ENCODE measurements at regions not wholly inside any gene's neighbourhood (a gene's known extent, or its start where the extent isn't known, plus 50 kb on each side); places are given as distances from the start of the nearest gene placed in this dataset.

- DNase-seq (ENCODE audit: low spot score), result no peak
These were observed 862.7 kb upstream of the MAP3K7 start for GRCh38 chr6:91449539-91449938.

- no peak for DNase-seq (ENCODE audit: low spot score)
These were observed 860.8 kb upstream of the MAP3K7 start for GRCh38 chr6:91447530-91448254.

GRCh38 chr6:91447081-91447480, 860.2 kb upstream of the MAP3K7 start:
- DNase-seq (ENCODE audit: low spot score), result no peak

GRCh38 chr6:91443405-91443804, 856.5 kb upstream of the MAP3K7 start:
- no peak for DNase-seq (ENCODE audit: low spot score)

- no peak for DNase-seq (ENCODE audit: low spot score)
These were observed 855.5 kb upstream of the MAP3K7 start for GRCh38 chr6:91442342-91442741.

GRCh38 chr6:91438570-91438969, 851.7 kb upstream of the MAP3K7 start:
- DNase-seq (ENCODE audit: low spot score), result no peak

GRCh38 chr6:91437315-91437729, 850.5 kb upstream of the MAP3K7 start:
- DNase-seq (ENCODE audit: low spot score), result no peak

GRCh38 chr6:91436448-91436847, 849.6 kb upstream of the MAP3K7 start:
- no peak for DNase-seq (ENCODE audit: low spot score)

GRCh38 chr6:91435630-91436029, 848.8 kb upstream of the MAP3K7 start:
- no peak for DNase-seq (ENCODE audit: low spot score)

- DNase-seq (ENCODE audit: low spot score), result no peak
These were observed 847.7 kb upstream of the MAP3K7 start for GRCh38 chr6:91434576-91434975.

- DNase-seq (ENCODE audit: low spot score), result no peak
These were observed 847.0 kb upstream of the MAP3K7 start for GRCh38 chr6:91433660-91434534.

- DNase-seq (ENCODE audit: low spot score), result no peak
These were observed 842.2 kb upstream of the MAP3K7 start for GRCh38 chr6:91428953-91429560.

GRCh38 chr6:91428296-91428695, 841.4 kb upstream of the MAP3K7 start:
- no peak for DNase-seq (ENCODE audit: low spot score)

- DNase-seq (ENCODE audit: low spot score), result no peak
These were observed 833.4 kb upstream of the MAP3K7 start for GRCh38 chr6:91420243-91420642.

GRCh38 chr6:91415031-91415605, 828.2 kb upstream of the MAP3K7 start:
- no peak for DNase-seq (ENCODE audit: low spot score)

GRCh38 chr6:91412532-91412931, 825.7 kb upstream of the MAP3K7 start:
- no peak for DNase-seq (ENCODE audit: low spot score)

GRCh38 chr6:91407706-91408105, 820.8 kb upstream of the MAP3K7 start:
- no peak for DNase-seq (ENCODE audit: low spot score)

GRCh38 chr6:91392951-91393350, 806.1 kb upstream of the MAP3K7 start:
- no peak for DNase-seq (ENCODE audit: low spot score)

GRCh38 chr6:91387290-91388059, 800.6 kb upstream of the MAP3K7 start:
- DNase-seq (ENCODE audit: low spot score), result no peak

GRCh38 chr6:91386204-91386603, 799.3 kb upstream of the MAP3K7 start:
- DNase-seq (ENCODE audit: low spot score), result no peak

GRCh38 chr6:91383207-91383606, 796.3 kb upstream of the MAP3K7 start:
- no peak for DNase-seq (ENCODE audit: low spot score)

GRCh38 chr6:91376686-91377085, 789.8 kb upstream of the MAP3K7 start:
- no peak for DNase-seq (ENCODE audit: low spot score)
